Endothelial cell (in vitro differentiated cells): ENCODE measurements at regions not wholly inside any gene's neighbourhood (a gene's known extent, or its start where the extent isn't known, plus 50 kb on each side); places are given as distances from the start of the nearest gene placed in this dataset.

Experiments
- DNase-seq: peaks from one replicate; pipeline ENCODE4 v3.0.0; 2021; ENCODE audit warnings: low spot score
- H3K27ac Mint-ChIP-seq: one replicate; pipeline ENCODE4 v1.8.0; 2021; ENCODE audit warnings: mixed read lengths, inconsistent platforms; ENCODE audit not compliant: unreplicated experiment
- H3K27me3 Mint-ChIP-seq: one replicate; pipeline ENCODE4 v1.8.0; 2021; ENCODE audit warnings: mild to moderate bottlenecking, moderate library complexity, mixed read lengths, inconsistent platforms; ENCODE audit not compliant: unreplicated experiment
- H3K36me3 Mint-ChIP-seq: one replicate; pipeline ENCODE4 v1.8.0; 2021; ENCODE audit warnings: mild to moderate bottlenecking, low read depth, mixed read lengths, inconsistent platforms; ENCODE audit not compliant: unreplicated experiment
- H3K4me1 Mint-ChIP-seq: one replicate; pipeline ENCODE4 v1.8.0; 2021; ENCODE audit warnings: mild to moderate bottlenecking, mixed read lengths, inconsistent platforms; ENCODE audit not compliant: unreplicated experiment
- H3K4me3 Mint-ChIP-seq: one replicate; pipeline ENCODE4 v1.8.0; 2021; ENCODE audit warnings: mild to moderate bottlenecking, mixed read lengths, inconsistent platforms; ENCODE audit not compliant: unreplicated experiment
- H3K9me3 Mint-ChIP-seq: one replicate; pipeline ENCODE4 v1.8.0; 2021; ENCODE audit warnings: mixed read lengths, inconsistent platforms; ENCODE audit not compliant: unreplicated experiment
- CTCF ChIP-seq: fragments of 200-600 bp; sonication (generic); IDR thresholded peaks from one replicate; pipeline ENCODE4 v1.5.0; 2021; ENCODE audit warnings: antibody characterized with exemption; ENCODE audit not compliant: unreplicated experiment

GRCh38 chr18:73615506-73615905, 532.1 kb downstream of the FBXO15 start:
- no peak for TF ChIP-seq CTCF
- H3K27me3 Mint-ChIP-seq: no peaks in the 10 kb centered on the region
- no peak for DNase-seq
- H3K36me3 Mint-ChIP-seq: no peaks in the 10 kb centered on the region
- H3K27ac Mint-ChIP-seq: no peak overlapping the region
- H3K4me1 Mint-ChIP-seq: peaks cover 9% of the 10 kb centered on the region
- no peaks in the 10 kb centered on the region for H3K9me3 Mint-ChIP-seq
- H3K4me3 Mint-ChIP-seq: no peak overlapping the region

- peaks cover 9% of the 10 kb centered on the region for H3K4me1 Mint-ChIP-seq
- H3K4me3 Mint-ChIP-seq: no peak overlapping the region
- DNase-seq: no peak
- no peak overlapping the region for H3K27ac Mint-ChIP-seq
- H3K36me3 Mint-ChIP-seq: no peaks in the 10 kb centered on the region
- no peaks in the 10 kb centered on the region for H3K9me3 Mint-ChIP-seq
- TF ChIP-seq CTCF: no peak
- no peaks in the 10 kb centered on the region for H3K27me3 Mint-ChIP-seq
Measured at GRCh38 chr18:73614812-73615211, 532.8 kb downstream of the FBXO15 start.

GRCh38 chr18:73613706-73614340, 533.8 kb downstream of the FBXO15 start:
- TF ChIP-seq CTCF: no peak
- Mint-ChIP-seq H3K36me3 (no peaks in the 10 kb centered on the region), H3K27ac (no peak overlapping the region), H3K27me3 (no peaks in the 10 kb centered on the region), H3K4me1 (peaks cover 9% of the 10 kb centered on the region), H3K4me3 (no peak overlapping the region), H3K9me3 (no peaks in the 10 kb centered on the region)
- DNase-seq: no peak

GRCh38 chr18:73597832-73598615, 549.6 kb downstream of the FBXO15 start:
- Mint-ChIP-seq H3K4me3 (no peak overlapping the region), H3K27me3 (peaks cover 1% of the 10 kb centered on the region), H3K4me1 (no peaks in the 10 kb centered on the region), H3K9me3 (no peaks in the 10 kb centered on the region), H3K27ac (no peak overlapping the region), H3K36me3 (no peaks in the 10 kb centered on the region)
- no peak for DNase-seq
- no peak for TF ChIP-seq CTCF

- Mint-ChIP-seq H3K9me3 (no peaks in the 10 kb centered on the region), H3K27ac (no peak overlapping the region), H3K27me3 (peaks cover 1% of the 10 kb centered on the region), H3K36me3 (no peaks in the 10 kb centered on the region), H3K4me3 (no peak overlapping the region), H3K4me1 (no peaks in the 10 kb centered on the region)
- TF ChIP-seq CTCF: no peak
- no peak for DNase-seq
Measured at GRCh38 chr18:73594749-73595148, 552.9 kb downstream of the FBXO15 start.
